NCI-H1436 (cell line): ENCODE measurements at regions not wholly inside any gene's neighbourhood (a gene's known extent, or its start where the extent isn't known, plus 50 kb on each side); places are given as distances from the start of the nearest gene placed in this dataset.
A peak's percentile ranks its signal among the peaks of the same experiment; 100 is the strongest.
"Not testable (repeated sequence)": the region's sequence is repeated elsewhere in the genome, so short reads cannot be mapped to it uniquely, and the experiment has no call there.

Experiments
- DNase-seq: peaks from one replicate; lab custom pipeline; 2025; lab: John Stamatoyannopoulos, UW

DNA sequence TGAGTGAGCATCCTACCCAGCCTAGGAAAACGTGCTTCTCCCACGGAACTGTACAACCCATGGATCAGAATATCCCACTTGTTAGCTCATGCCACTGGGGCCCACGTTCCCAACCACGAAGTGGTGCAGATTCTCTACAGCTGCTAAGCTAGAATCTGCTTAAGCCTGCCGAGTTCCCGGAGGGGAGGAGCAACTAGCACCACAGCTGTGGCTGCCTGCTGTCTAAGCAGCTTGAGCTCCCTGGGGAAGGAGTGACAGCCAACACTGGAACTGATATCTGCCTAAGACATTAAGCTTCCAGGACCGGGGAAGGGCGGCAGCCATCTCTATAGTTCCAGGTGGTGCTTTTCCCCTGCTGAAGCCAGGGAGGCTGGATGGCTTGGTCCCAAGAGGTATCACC lies 334.7 kb upstream of the CHRM2 start:
- DNase-seq: no peak

DNA sequence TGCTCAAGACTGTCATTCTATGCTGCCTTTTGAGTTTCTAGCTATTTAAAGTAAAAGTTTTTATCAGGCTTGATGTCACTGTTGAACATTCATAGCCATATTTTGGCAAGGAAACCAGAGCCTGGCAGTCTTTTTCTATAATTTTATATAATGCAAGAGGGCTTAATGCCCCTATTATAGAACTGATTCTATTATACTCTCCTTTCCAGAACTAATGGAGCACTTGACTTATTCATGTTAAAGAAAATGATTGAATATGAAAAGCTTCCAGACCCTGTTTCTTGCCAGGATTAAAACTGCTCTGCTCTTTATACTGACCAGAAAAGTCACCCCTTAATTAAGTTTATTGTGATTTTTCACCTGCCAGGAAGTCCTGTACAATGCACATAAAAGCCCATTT lies 337.6 kb upstream of the CHRM2 start:
- DNase-seq: peak; percentile 68

DNA sequence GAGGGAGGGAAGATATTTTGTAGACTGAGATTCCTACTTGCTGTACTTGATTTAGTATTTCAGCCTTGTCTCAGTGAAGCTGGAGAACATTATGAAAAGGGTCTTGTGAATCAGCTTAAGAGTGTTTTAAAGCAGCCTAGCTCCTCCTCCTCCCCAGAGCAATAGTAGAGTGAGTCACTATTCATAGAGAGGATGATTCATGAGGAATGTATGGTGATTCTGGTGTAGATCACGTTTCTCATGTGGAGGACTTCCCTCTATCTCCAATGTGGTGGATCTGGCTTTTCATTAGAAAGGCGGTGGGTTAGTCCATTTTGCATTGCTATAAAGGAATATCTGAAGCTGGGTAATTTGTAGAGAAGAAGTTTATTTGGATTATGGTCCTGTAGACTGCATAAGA lies 340.1 kb upstream of the CHRM2 start:
- DNase-seq: no peak

DNA sequence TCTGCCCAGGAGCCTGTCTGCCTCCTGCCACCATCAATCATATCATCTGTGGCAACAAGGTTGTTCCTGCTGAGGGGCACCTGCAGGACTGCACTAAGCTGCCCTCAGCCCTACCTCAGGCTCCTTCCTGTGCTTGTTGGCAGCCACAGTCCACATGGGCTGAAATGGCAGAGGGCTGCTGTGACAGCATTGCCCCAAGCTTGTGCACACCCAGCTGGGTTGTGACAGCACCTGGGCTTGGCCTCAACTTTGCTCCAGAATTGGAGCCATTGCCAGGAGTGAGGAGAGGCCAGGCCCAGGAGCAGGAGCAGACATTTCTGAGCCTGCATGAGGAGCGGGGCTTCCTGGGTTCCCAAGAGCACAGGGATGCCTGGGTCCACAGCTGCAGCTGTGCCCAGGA lies 340.9 kb upstream of the CHRM2 start:
- DNase-seq: no peak

DNA sequence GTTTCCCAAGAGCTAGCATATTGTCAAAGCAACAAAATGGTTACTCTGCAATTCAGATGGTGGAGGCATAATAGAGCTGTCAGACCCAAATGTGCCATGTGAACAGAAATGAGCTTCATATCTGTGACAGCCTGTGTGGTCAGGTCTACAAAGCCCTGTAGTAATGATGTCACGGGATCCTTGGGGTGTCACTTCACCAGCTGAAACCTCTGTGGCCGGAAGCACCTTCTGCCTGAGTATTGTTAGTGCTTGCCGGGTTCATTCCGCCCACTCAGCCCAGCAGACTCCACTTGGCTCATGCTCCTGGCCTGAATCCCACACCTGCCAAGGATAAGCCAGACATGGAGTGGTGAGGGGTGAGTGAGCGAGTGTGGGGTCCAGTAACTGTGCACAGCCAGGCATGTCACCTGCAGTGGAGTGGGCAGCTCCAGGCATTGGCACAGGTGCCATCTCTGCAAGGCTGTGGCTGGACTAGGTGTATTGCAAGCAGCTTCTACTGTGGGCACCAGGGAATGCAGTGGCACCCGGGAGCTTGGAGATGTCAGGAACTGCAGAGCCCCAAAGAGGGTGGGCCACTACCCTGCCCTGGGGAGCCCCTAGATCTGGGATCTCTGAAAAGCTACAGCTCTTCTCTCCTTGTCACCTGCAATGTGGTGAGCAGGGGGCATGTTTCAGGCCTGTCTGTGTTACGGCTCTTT lies 341.9 kb upstream of the CHRM2 start:
- no peak for DNase-seq

DNA sequence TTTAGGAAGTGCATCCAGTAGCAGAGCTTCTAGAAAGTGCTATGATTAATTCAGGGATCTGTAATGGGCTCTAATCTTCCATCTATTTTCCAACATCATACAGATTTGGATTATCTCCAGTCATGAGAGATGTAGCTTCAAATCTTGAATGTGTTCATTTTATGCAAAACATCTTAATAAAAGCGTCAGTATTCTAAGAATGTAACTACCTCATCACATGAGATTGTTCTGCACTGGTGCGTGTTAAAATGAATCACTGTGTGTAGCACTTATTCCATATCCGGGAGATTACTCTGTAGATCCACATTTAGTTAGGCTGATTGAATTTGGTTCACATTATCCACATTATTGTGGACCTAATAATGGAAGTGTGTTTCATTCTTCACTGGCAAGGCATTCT lies 344.9 kb upstream of the CHRM2 start:
- DNase-seq: no peak

DNA sequence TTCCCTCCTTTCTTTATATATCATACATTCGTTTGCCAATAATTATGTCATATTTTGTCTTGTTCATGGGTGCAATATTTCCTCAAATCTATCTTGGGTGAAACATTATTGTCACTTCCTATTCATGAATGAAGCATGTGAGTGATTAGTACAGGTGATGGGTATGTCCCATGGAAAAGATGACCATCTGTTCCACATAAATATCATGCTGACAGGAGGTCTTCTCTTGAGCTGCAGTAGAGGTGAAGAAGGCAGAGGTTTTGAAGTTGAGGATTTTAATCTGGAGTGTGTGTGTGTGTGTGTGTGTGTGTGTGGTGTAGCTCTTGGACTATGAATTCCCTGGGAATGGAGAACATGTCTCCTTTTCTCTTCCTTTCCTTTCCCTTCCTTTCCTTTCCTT lies 350.5 kb upstream of the CHRM2 start:
- no peak for DNase-seq

DNA sequence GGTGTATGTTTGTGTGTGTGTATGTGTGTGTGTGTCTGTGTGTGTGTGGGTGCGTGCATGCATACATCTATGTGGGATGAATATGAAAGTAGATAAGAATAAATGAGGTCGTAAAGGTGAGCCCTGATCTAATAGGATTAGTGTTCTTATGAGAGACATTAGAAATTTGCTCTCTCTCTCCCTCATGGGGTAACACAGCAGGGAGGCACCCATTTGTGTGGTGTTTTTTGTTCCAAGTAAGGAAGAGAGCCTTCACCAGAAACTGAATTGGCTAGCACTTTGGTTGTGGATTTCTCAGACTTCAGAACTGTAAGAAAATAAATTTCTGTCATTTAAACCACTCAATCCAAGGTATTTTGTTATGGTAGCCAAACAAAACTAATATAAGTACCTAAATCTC lies 353.7 kb upstream of the CHRM2 start:
- DNase-seq: no peak

DNA sequence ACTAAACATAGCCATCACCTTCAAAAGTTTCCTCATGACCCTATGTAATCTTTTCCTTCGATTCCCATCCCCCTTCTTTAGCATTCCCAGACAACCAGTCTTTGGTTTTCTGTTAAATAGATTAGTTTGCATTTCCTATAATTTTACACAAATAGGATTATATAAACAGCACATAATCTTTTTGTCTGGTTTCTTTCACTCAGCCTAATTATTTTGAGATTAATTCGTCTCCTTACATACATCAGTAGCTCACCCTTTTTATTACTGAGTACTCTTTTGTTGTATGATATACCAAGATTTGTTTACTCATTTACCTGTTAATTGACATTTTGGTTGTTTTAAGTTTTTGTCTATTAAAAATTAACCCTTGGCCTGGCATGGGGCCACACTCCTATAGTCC lies 354.7 kb upstream of the CHRM2 start:
- DNase-seq: no peak

DNA sequence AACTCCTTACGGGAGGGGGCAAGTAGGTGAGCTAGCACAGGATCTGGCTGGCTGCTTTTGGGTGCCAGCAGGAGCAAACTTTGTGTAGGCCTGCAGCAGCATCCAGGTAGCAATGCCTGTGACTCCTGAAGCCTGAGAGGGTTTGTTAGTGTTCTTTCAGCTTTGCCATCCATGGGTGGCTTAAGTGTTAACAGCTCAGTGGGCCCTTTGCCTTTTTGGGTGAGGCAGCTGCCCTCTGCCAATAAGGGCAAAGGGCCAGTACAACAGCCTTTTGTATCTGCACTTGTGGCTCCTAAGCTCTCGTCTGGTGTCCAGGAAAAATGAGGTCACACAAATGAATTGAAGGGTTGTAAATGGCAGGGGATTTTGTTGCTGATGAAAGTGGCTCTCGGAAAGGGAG lies 359.0 kb upstream of the CHRM2 start:
- no peak for DNase-seq

DNA sequence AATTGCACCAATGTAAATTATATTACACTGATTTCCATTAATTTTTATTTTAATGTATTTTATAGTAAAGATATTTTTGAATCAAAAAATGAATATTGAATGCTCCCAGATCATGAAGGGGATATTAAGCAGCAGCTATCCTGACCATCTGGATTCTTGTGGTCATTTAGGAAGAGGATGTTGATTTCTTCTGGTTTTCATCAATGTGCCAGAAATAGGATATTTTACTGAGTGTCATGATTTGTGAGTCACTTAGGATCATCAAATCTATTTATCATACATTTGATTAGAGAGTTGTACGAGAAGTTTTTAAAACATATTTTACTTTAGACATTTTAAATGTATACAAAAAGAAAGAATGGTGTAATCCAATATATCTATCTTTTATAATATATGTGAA lies 366.3 kb upstream of the CHRM2 start:
- DNase-seq: no peak

DNA sequence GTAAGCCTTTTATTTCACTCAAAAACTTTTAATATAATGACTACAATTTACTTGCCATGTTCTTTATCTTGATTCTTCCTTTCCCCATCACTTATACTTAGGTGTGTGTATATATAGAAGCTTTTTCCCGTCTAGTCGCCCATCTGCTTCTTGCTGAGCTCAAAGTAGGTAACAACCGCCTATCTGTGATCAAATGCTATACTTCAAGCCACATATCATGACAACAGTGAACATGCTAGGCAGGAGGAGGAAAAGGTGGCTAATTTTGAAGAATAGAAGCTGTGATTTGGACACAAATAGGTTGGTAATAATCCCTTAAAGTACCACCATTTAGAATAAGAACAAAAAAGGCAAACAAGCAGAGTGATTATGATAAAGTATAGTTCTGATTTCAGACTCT lies 367.3 kb upstream of the CHRM2 start:
- DNase-seq: no peak

DNA sequence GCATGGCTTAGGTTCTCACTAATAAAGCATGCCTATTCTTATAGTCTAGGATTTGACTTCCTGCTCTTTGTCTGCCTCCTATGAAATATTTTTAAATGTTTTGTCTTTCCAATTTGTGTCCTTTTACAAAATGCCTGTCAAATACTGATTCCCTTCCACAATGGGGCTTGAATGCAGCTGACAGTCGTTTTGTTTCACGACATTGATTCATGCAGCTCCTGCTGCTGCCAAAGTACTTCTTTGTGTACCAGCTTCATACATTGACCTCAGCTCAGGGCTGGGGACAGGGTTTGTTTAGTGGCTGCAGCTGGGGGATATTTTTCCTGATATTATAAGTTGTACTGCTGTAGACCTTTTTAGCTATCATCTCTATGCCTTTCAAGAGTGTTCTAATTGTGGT lies 371.9 kb upstream of the CHRM2 start:
- no peak for DNase-seq

DNA sequence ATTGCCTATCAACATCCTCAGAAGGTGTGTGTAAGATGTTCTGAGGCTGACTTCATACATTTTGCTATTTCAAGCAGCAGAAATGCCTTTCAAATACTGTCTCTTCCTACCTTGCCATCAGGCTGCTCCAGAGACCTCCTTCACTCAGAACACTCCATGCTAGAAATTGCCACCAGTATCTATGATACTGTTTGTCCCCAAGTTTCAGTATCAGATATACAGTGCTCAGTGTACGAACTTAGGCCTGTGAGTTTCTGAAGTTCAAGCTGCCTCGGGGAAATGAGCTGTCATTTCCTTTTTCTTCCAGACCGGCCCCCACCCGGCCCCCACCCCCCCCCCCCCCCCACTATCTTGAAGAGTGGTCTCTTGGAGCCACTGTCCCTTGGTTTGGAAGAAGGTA lies 373.4 kb upstream of the CHRM2 start:
- no peak for DNase-seq

DNA sequence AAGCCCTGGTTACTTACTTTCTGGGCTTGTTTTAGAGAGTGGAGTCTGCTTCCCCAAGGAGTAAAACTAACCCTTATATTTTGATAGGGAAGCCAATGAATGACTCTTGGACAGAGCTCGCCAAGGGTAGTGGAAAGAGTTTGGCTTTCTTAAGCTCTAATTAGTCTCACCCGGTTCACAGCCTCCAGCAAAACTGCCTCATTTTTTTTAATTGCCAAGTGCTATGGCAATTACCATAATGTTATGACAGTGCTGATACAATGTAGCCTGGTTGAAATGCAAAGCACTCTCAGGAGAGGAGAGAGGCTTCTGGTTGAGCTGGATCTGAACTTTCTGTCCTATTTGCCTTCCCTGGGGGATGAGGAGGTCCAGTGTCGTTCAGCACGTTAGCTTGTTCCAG lies 376.1 kb upstream of the CHRM2 start:
- DNase-seq: peak; percentile 20

DNA sequence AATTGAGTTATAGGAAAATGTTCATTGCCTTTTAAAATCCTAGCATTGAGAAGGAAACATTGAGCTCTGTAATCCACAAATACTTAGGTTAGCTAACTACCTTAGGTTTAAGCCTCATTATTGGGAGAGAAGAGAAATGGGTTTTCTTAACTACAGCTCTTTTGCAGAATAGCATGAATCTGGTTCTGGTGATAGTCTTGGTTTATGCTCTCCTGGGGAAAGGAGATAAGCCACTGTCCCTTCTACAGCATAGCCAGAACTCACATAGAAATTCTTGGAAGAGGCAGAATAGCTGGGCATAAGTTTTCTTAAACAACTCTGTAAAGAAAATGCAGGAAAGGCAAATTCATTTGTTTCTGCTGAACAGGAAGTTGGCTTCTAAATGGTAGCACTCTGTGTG lies 378.6 kb upstream of the CHRM2 start:
- DNase-seq: no peak

DNA sequence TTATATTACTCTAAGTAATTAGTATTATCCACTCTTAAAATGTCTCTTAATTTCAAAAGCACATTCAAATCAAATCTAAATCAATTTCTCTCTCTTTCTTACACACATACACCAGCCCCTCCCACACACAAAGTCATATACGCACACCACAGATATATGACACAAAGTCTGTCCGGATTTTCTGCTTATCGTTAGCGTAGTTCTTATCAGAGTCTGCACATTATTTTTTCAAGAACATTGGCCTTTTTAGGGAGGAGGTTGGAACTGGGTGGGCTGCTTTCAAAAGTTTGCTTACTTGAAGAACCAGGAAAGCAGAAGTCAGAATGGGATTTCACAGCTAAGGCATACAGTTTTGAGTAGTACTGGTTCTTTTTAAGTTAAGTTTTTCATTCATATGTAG lies 387.6 kb upstream of the CHRM2 start:
- no peak for DNase-seq

DNA sequence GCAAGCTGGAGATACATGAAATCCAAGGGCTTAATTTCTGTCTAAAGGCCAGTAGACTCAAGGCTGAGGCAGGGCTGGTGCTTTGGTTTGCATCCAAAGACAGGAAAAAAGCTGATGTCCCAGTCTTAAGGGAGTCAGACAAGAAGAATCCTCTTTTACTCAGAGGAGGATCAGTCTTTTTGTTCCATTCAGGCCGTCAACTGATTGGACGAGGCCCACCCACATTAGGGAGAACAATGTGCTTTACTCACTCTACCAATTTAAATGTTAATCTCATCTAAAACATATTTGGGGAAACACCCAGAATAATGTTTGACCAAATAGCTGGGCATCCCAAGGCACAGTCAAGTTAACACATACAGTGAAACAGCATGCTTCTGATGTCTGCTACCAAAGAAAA lies 388.5 kb upstream of the CHRM2 start:
- DNase-seq: no peak

DNA sequence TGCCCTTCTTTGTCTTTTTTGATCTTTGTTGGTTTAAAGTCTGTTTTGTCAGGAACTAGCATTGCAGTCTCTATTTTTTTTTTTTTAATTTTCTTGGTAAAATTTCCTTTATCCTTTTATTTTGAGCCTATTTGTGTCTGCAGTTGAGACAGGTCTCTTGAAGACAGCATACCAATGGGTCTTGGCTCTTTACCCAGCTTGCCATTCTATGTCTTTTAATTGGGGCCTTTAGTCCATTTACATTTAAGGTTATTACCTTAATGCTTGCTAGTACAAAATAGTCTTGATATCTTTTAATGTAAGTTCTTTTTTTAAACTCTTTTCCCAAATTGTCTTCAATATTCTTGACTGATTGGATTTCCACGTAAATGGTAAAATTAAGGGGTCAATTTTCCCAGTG lies 398.3 kb upstream of the CHRM2 start:
- DNase-seq: no peak

DNA sequence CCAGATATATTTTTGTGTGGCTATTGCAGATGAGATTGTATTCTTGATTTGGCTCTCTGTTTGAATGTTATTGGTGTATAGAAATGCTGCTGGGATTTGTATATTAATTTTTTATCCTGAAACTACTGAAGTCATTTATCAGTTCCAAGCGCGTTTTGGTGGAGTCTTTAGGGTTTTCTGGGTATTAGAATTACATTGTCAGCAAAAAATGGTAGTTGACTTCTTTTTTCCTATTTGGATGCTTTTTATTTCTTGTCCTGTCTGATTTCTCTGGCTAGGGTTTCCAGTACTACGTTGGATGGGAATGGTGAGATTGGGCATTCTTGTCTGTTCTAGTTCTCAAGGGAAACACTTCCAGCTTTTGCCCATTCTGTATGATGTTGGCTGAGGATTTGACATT lies 415.5 kb upstream of the CHRM2 start:
- no peak for DNase-seq

DNA sequence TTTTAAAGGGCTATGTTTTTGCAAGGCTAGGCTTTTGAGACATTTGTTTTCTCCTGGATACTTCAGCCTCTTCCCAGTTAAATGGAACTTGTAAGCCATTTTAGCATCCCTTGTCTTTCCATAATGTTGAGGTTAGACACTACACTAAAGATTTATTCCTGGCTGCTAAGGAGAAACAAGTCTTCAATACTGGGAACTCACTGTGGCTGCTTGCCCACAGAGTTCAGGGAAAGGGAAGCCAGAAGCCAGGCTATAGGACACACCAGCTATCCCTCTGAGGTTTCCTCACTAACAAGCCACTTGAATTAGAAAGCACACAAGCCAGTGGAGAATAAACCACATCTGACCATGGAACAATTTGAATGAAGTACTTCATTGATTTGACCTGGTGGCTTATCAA lies 421.7 kb upstream of the CHRM2 start:
- no peak for DNase-seq

DNA sequence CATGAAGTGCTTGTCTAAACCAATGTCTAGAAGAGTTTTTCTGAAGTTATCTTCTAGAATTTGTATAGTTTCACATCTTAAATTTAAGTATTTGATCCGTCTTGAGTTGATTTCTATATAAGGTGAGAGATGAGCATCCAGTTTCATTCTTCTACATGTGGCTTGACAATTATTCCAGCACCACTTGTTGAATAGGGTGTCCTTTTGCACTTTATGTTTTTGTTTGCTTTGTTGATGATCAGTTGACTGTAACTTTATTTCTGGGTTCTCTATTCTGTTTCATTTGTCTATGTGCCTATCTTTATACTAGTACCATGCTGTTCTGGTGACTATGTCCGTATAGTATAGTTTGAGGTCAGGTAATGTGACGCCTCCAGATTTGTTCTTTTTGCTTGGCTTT lies 426.6 kb upstream of the CHRM2 start:
- no peak for DNase-seq

DNA sequence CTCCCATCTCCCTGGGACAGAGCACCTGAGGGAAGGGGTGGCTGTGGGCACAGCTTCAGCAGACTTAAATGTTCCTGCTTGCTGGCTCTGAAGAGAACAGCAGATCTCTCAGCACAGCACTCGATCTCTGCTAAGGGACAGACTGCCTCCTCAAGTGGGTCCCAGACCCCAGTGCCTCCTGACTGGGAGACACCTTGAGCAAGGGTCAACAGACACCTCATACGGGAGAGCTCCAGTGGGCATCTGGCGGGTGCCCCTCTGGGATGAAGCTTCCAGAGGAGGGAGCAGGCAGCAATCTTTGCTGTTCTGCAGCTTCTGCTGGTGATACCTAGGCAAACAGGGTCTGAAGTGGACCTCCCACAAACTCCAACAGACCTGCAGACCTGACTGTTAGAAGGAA lies 436.7 kb upstream of the CHRM2 start:
- not testable (repeated sequence) for DNase-seq

DNA sequence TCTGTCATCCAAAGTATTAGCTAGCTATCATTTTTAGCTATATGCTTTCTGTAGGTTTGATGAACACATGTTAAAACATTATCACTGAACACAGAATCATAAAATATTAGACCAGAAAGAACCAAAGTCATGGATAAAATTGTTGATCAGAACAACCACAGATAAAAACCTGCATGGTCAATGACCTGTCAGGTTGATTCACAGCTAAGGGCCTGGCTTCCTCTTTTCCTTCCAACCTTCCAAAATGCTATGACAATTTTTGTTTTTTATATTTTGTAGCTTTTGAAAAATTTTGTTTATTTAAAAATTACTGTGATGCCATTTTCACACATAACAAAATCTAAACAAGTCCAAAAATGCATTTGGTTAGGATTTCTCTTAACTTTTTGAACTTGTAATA lies 444.4 kb upstream of the CHRM2 start:
- DNase-seq: no peak

DNA sequence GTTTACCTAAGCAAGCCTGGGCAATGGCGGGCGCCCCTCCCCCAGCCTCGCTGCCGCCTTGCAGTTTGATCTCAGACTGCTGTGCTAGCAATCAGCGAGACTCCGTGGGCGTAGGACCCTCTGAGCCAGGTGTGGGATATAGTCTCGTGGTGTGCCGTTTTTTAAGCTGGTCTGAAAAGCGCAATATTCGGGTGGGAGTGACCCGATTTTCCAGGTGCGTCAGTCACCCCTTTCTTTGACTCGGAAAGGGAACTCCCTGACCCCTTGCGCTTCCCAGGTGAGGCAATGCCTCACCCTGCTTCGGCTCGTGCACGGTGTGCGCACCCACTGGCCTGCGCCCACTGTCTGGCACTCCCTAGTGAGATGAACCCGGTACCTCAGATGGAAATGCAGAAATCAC lies 442.6 kb upstream of the MTPN start:
- not testable (repeated sequence) for DNase-seq
